Left lung (tissue), 4 donors: ENCODE measurements at regions not wholly inside any gene's neighbourhood (a gene's known extent, or its start where the extent isn't known, plus 50 kb on each side); places are given as distances from the start of the nearest gene placed in this dataset.

Source experiments
- ATAC-seq: fragments of 200-7000 bp; cut with Tn5 transposase; one replicate; pipeline ENCODE4 v1.9.1; 2020; ENCODE audit warnings: moderate library complexity
- DNase-seq, 4 donors: peaks; one replicate each; pipeline ENCODE4 v3.0.0-alpha.2; 2013 to 2020
- H3K27ac ChIP-seq, 2 donors: fragments of 200-600 bp; sonication (generic) in 1 of 2; one replicate each; pipeline versions ENCODE4 v1.5.0 to v1.8.0; 2020 to 2021
- H3K27me3 ChIP-seq, 2 donors: fragments of 200-600 bp; sonication (generic) in 1 of 2; one replicate each; pipeline versions ENCODE4 v1.5.0 to v1.8.0; 2020 to 2021
- H3K36me3 ChIP-seq, 2 donors: fragments of 200-600 bp; sonication (generic) in 1 of 2; one replicate each; pipeline versions ENCODE4 v1.5.0 to v1.8.0; 2020 to 2021
- H3K4me1 ChIP-seq, 2 donors: fragments of 200-600 bp; one replicate each; pipeline ENCODE4 v1.8.0; 2021
- H3K4me3 ChIP-seq, 2 donors: fragments of 200-600 bp; sonication (generic) in 1 of 2; one replicate each; pipeline versions ENCODE4 v1.5.0 to v1.8.0; 2020 to 2021; ENCODE audit warnings: mild to moderate bottlenecking in 1 of 2
- H3K9me3 ChIP-seq, 2 donors: fragments of 200-600 bp; sonication (generic) in 1 of 2; one replicate each; pipeline versions ENCODE4 v1.5.0 to v1.8.0; 2020 to 2021
- CTCF ChIP-seq, 2 donors: fragments of 200-600 bp; sonication (generic) in 1 of 2; IDR thresholded peaks; one replicate each; pipeline versions ENCODE4 v1.5.0 to v1.8.0; 2021; ENCODE audit warnings: antibody characterized with exemption in 2 of 2
- intact Hi-C, 2 donors: fragments of 100-400 bp; cut with DNase I; formaldehyde crosslinking; loops; one replicate each; pipeline versions ENCODE4 v1.11.2 to v1.14.2; 2022
- donor health status: DM: no; HTN: yes; CAD: no.
- donor health status: DM: no; HTN: no; CAD: no.

GRCh38 chr4:54176202-54176601 is 52.9 kb upstream of the PDGFRA start:
- TF ChIP-seq CTCF (IDR thresholded peaks at IDR 0.05), result no peak
- Histone ChIP-seq H3K9me3 (no peaks in the 10 kb centered on the region), H3K36me3 (no peaks in the 10 kb centered on the region), H3K27ac (no peak overlapping the region), H3K4me3 (no peak overlapping the region), H3K27me3 (no peaks in the 10 kb centered on the region), H3K4me1 (no peaks in the 10 kb centered on the region)
- intact Hi-C loops, result no loop called here
- ATAC-seq (no peak), DNase-seq (no peak)
